Choroid plexus epithelial cell (primary cell): ENCODE measurements at regions not wholly inside any gene's neighbourhood (a gene's known extent, or its start where the extent isn't known, plus 50 kb on each side); places are given as distances from the start of the nearest gene placed in this dataset.

Experiments
- DNase-seq: peaks from one replicate; pipeline ENCODE4 v3.0.0-alpha.2; 2010; ENCODE audit warnings: low read depth
- H3K4me3 ChIP-seq: 2 replicates; pipeline ENCODE4 v1.5.1; 2011; ENCODE audit warnings: low read depth, mild to moderate bottlenecking, control low read depth, low read length, moderate library complexity
- TF ChIP-seq, protein P1 (sequence below): conservative IDR thresholded peaks from 2 replicates; pipeline ENCODE4 v1.5.1; 2011; ENCODE audit warnings: low read depth, mild to moderate bottlenecking, control low read depth, inconsistent platforms, low read length, moderate library complexity

DNA sequence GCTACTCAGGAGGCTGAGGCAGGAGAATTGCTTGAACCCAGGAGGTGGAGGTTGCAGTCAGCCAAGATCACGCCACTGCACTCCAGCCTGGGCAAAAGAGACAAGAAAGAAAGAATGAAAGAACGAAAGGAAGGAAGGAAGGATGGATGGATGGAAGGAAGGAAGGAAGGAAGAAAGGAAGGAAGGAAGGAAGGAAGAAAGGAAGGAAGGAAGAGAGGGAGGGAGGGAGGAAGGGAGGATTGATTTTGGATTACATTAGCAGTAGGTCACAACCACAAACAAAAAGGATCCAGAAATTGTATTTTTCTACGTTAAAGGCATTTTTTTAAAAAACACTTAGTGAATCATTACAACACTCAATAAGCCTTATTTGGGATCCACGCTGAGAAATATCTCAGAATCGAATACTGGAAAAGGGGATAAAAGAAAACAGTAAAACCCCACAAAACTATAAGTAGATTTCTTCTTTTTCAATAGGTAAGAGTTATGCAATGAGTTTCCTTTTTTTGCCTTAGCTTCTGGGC is 136.9 kb upstream of the FREM1 start:
- no peak overlapping the region for H3K4me3 ChIP-seq
- DNase-seq = no peak
- TF ChIP-seq, protein P1, sequence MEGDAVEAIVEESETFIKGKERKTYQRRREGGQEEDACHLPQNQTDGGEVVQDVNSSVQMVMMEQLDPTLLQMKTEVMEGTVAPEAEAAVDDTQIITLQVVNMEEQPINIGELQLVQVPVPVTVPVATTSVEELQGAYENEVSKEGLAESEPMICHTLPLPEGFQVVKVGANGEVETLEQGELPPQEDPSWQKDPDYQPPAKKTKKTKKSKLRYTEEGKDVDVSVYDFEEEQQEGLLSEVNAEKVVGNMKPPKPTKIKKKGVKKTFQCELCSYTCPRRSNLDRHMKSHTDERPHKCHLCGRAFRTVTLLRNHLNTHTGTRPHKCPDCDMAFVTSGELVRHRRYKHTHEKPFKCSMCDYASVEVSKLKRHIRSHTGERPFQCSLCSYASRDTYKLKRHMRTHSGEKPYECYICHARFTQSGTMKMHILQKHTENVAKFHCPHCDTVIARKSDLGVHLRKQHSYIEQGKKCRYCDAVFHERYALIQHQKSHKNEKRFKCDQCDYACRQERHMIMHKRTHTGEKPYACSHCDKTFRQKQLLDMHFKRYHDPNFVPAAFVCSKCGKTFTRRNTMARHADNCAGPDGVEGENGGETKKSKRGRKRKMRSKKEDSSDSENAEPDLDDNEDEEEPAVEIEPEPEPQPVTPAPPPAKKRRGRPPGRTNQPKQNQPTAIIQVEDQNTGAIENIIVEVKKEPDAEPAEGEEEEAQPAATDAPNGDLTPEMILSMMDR = no peak

DNA sequence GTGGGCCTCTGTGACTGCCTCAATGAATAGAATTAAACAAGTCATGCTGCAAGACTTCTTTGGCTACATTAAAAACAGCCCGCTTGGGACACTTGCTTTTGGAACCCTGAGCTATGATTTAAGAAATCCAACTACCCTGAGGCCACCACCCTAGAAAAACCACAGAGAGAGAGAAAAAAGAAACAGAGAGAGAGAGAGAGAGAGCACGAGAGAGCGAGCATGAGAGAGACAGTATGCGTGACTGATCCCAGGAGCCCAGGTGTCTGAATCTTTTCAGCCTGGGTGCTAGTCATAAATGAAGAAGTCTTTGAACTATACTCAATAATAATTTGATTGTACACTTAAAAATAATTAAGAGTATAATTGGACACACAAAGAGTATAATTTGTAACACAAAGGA is 123.1 kb upstream of the FREM1 start:
- TF ChIP-seq, protein P1 = no peak
- no peak for DNase-seq
- no peak overlapping the region for H3K4me3 ChIP-seq

DNA sequence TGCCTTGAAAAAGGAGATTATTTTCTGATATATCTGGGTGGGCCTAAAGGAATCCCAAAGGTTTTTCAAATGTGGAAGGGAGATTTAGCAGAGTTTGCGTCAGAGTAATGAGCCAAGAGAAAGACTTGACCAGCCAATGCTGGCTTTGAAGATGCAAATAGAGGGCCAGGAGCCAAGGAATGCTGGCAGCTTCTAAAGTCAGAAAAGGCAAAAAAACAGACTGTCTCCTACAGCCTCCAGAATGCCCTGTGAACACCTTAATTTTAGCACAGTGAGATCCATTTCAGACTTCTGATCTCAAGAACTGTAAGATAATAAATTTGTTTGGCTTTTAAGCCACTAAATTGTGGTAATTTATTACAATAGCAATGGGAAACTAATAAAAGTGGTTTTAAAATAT is 122.6 kb upstream of the FREM1 start:
- TF ChIP-seq, protein P1 = no peak
- no peak overlapping the region for H3K4me3 ChIP-seq
- DNase-seq = no peak

DNA sequence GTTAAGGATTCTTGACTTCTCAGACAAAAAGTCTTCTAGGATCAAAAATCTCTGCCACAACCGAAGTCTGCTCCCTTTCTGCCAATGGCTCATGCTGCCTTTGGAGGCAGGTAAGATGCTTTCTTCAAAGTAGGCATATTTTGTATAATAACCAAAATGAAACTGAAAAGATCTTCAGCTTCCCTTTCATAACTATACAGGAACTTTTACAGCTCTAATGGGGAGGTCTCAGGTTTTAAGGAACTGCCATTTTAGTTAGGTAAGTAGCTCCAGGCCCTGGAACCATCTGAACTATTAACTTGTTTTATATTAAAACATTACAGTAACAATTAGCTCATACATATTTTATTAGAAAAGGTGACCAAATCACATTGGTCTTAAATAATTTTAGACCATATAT is 110.9 kb upstream of the FREM1 start:
- TF ChIP-seq, protein P1 = no peak
- H3K4me3 ChIP-seq = no peak overlapping the region
- no peak for DNase-seq

DNA sequence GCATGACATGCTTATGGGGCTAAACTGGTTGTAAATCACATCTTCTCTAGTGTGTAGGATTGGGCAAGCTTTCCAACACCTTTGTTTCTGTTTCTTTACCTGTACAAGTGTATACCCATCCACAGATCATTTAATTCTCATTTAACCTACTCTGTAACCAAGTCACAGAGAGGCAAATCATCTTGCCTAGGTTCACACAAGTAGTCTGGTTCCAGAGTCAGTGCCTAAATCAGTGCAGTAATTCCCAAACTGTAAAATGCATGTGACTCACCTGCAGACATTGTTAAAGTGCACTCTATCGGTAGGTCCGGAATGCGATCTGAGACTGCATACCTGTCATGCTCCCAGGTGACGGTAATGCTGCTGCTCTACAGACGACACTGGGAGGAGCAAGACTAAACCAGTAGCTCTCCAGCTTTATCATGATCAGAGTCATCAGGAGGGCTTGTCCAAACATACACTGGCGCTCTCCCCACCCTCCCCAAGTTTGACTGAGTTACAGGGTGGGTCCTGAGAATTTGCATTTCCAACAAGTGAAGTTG is 107.9 kb upstream of the FREM1 start:
- TF ChIP-seq, protein P1 = no peak
- no peak for DNase-seq
- no peak overlapping the region for H3K4me3 ChIP-seq

DNA sequence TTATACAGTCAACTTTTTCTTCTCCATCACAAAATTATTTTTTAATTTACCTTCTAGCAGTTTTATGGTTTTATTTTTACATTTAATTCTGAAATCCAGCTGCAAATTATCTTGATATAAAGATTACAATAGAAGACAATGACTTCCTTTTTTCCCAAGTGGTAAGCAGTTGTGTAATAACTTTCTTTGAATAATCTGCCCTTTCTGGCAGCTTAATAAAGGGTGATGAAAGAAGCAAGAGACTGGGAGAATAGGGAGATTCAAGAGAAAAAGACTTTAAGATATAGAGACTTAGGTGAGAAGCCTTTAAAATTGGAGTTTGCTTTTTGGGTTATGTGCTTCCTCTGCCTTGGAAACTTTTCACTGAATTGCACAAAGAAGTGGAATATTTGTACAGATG is 100.4 kb upstream of the FREM1 start:
- TF ChIP-seq, protein P1 = no peak
- no peak for DNase-seq
- H3K4me3 ChIP-seq = no peak overlapping the region

DNA sequence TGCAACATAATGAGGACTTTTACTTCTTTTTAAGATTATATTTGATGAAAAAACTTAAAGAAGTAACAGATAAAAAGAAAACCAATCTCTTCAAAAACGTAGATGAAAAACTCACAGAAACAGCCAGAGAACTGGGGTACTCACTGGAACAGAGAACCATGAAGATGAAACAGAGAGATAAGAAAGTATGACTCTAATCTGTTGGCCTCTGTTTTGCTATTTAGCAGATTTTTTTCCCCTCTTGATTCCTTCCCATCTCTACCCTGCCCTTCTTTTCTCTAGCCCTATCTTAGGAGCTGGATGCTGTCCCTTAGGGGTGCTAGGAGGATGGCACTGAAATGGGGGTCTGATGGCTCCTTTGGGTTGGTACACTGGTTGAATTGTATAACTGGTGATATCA is 97.5 kb upstream of the FREM1 start:
- no peak for DNase-seq
- no peak overlapping the region for H3K4me3 ChIP-seq
- TF ChIP-seq, protein P1 = no peak
